Left cardiac atrium (tissue), 4 donors: ENCODE measurements at regions not wholly inside any gene's neighbourhood (a gene's known extent, or its start where the extent isn't known, plus 50 kb on each side); places are given as distances from the start of the nearest gene placed in this dataset.
A peak's percentile ranks its signal among the peaks of the same experiment; 100 is the strongest.
"Not testable (repeated sequence)": the region's sequence is repeated elsewhere in the genome, so short reads cannot be mapped to it uniquely, and the experiment has no call there.

Experiments used
- ATAC-seq, 2 donors: fragments of 200-7000 bp; cut with Tn5 transposase; one replicate each; pipeline ENCODE4 v1.9.1; 2020; ENCODE audit warnings: mild to moderate bottlenecking in 2 of 2, moderate library complexity in 2 of 2
- DNase-seq: peaks from one replicate; pipeline ENCODE4 v3.0.0-alpha.2; 2020
- intact Hi-C, 2 donors: fragments of 100-400 bp; cut with DNase I; formaldehyde crosslinking; loops; one replicate each; pipeline versions ENCODE4 v1.14.1 to v1.15.1; 2022 to 2023
- donor health status: DM: no; HTN: yes; CAD: no.
- donor health status: DM: no; HTN: yes; CAD: no; lungs with severe emphysema.
- donor health status: DM: yes; HTN: yes; CAD: no.
- donor health status: Dilated cardiomyopathy.

GRCh38 chr22:49411236-49411635 is 416.4 kb downstream of the BRD1 start:
- ATAC-seq, result no peak
- intact Hi-C loops, result no loop called here
- no peak for DNase-seq

GRCh38 chr22:49408102-49408836 is 419.4 kb downstream of the BRD1 start:
- no peak for DNase-seq
- intact Hi-C loops, result no loop called here
- ATAC-seq, result no peak

GRCh38 chr22:49406879-49407587 is 420.6 kb downstream of the BRD1 start:
- intact Hi-C loops, result no loop called here
- ATAC-seq, result no peak

GRCh38 chr22:49406047-49406650 is 421.5 kb downstream of the BRD1 start:
- ATAC-seq, result no peak
- no peak for DNase-seq
- intact Hi-C loops, result no loop called here

More at GRCh38 chr22:49406879-49407587, 420.6 kb downstream of the BRD1 start:
- no peak for DNase-seq

DNA sequence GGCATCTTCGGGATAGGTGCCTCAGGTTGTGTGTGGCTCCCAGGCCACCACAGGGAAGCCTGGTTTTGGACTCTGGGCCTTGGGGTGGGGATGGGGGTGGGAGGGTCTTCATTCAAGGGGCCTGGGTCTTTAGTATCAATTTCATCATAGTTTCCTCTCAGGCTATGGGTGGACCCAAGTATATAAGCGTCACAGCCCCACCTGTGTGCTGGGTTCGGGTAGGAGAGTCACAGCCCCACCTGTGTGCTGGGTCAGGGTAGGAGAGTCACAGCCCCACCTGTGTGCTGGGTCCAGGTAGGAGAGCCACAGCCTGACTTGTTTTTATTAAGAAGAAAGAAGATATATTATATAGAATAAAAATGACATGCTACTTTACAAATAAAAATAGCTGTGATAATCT is 422.1 kb downstream of the BRD1 start:
- ATAC-seq (no peak), DNase-seq (no peak)
- intact Hi-C loops, result no loop called here

DNA sequence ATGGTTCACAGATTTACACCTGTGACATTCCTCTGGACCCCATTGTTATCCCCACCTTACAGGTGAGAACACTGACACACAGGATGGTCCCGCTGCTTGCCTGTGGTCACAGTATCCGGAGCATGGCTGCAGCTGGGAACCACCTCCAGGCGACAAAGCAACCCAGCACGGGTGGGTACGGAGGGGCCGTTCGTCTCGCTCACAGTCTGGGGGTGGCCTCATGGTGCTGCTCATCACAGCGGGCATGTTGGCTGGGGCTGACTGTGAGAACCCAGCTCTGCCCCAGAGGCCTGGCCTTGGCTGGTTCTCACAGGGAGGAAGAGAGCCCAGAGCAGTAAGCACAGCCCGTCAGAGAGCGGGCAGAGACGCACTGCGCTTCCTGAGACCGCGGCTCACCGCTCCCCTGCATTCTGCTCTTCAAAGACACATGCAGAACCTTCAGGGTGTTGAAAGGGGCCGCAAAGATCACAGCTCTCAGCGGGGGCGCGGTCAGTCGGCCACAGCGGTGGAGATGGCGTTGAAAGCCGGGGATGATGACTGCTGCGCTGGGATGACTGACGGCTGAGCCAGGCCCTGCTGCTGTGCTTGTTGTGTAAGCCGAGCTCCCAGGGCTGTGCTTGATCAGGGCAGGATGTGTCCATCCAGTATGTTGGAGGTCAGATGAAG is 423.0 kb downstream of the BRD1 start:
- DNase-seq (no peak), ATAC-seq (peak in 1 of 2 donors; percentile 26)
- intact Hi-C loops, result no loop called here

- intact Hi-C loops, result no loop called here
- no peak for ATAC-seq
- no peak for DNase-seq
Measured at GRCh38 chr22:49404020-49404419, 423.7 kb downstream of the BRD1 start.

DNA sequence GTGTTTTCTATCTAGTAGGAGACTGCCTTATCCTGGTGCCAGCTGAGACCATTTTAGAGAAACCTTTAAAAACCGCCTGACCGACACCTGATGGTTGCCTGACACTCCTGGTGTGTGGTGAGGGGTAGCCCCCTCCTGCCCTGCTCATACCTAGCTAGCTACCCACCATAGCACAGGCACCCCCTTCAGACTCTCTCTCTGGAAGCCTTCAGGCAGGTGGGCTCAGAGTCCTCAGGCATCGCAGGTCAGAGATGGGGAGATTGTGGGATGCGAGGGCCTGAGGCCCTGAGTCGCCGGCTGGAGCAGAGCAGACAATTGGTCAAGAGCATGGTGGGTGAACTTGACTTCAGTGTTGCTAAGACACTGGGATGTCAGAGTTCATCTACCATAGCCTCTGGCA is 424.6 kb downstream of the BRD1 start:
- DNase-seq (no peak), ATAC-seq (no peak)
- intact Hi-C loops, result no loop called here

DNA sequence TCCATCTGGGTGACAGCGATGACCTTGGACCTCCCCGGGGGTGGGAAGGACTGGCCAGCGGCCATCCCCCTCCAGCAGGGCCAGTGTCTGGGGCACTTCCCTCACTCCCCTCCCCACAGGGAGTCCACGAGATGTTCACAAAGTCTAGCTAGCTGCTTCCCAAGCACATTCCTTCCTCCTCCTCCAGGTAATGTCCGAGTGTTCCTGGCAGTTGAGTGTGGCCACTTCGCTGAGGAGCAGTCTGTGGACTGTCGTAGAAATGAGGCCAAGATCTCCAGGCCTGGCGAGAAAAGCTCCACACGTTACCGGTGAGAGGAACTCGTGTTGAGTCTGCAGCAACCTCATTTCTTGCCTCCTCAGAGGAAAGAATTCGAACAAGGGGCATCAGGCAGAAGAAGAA is 425.5 kb downstream of the BRD1 start:
- ATAC-seq (no peak), DNase-seq (no peak)
- intact Hi-C loops, result no loop called here

DNA sequence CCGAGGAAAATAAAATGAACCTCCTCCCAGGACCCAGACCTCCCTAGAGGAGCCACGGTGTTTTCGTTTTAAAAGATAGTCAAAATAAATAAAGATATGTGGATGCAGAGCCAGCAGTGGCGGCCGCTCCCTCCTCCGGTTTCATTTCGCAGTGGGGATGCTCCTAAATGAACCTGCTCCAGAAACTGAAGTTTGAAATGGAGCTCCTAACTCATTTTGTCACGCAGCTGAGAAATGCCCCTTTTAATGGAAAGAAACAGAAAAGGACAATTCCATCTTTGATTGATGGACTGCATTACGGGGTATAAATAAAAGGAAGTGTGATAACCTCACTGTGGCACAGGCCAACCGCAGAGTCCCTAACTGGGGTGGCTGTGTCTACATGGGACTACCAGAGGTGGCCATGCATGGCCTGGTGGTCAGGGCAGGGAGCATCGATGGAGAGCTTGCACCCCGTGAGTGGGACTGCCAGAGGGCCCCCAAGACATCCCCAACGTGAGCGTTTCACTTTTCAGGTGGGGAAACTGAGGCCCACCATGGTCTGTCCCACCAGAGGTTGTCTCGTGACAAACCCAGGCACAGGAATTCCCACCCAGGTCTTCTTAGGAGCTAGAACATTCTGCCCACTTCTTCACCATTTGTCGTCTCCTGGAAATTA is 426.6 kb downstream of the BRD1 start:
- DNase-seq (no peak), ATAC-seq (peak in 1 of 2 donors; percentile 75)
- intact Hi-C loops, result no loop called here

DNA sequence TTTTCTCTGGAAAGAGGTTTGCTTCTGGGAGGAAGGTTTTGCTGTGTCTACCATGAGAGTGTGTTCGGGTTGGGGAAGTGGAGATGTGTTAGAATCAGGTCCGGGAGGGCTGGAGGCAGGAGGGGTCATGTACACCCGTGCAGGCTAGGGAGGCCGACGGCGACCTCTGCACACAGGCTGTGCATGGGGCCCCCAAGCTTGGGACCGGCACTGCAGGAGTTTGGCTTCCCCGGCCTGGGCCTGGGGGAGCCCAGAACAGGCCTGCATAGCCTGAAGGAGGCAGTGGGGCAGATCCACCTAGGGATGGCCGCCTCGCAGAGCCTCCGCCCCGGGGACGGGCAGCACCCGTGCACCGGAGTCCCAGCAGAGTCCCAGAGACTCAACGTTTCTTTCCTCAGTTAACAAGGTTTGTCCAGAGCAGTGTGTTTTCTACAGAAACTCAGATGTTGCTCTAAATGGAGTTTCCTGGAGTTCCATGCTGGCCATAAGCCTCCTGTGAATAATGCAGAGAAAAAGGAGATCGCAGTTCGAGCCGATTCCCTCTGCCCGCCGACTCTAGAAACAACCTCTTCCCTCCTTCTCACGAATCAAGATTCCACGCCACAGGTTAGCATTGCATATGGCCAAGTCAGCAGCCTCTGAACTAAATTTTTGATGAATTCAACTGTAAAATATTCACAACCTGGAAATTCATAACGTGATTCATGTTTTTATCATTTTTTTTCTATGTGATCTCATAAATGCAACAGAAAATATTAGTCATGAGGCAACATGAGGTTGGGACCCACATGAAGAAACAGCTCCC is 427.3 kb downstream of the BRD1 start:
- DNase-seq, result no peak
- peak in 1 of 2 donors; percentile 60 for ATAC-seq

GRCh38 chr22:49398646-49399045 is 429.0 kb downstream of the BRD1 start:
- intact Hi-C loops, result no loop called here
- ATAC-seq (no peak), DNase-seq (no peak)

More for the DNA sequence above, 427.3 kb downstream of the BRD1 start:
- intact Hi-C loops, result no loop called here

- ATAC-seq, result no peak
Measured at GRCh38 chr22:49398115-49398514, 429.6 kb downstream of the BRD1 start.

DNA sequence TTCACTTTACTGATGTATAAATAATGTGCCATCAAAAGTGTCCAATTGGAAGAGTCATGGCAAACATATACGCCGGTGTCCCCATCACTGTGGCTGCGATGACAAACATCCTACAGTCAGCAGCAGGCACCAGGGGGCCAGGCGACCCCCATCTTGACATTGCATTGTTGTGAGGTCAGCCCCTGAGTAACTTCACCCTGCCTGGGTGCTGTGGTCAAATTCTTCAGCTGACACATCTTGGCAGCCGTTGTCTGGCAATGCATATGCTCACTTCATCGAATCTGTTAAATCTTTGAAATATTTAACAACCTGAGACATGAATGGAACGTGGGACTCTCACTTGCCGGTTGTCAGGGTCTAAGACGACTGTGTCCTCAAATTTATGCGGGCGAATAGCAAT is 430.9 kb downstream of the BRD1 start:
- DNase-seq (no peak), ATAC-seq (no peak)
- intact Hi-C loops, result no loop called here

More at GRCh38 chr22:49398115-49398514, 429.6 kb downstream of the BRD1 start:
- intact Hi-C loops, result no loop called here
- no peak for DNase-seq

DNA sequence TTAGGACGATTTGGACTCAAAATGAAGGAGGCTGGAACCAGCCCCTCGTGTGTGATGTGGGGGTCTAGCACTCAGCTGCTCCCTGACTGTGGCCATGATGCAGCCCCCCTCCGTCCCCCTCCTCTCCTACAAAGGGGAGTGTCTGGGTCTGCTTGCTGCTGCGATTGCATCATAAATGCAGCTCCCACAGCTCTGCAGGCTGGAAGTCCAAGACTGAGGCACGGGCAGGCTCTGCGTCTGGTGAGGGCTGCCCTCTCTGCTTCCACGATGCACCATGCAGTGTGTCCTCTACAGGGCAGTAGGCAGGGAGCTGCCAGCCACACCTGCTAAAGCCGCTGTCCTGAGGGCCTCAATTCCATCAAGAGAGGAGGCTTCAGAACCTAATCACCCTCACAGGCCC is 432.1 kb downstream of the BRD1 start:
- intact Hi-C loops, result no loop called here
- ATAC-seq (no peak), DNase-seq (no peak)

DNA sequence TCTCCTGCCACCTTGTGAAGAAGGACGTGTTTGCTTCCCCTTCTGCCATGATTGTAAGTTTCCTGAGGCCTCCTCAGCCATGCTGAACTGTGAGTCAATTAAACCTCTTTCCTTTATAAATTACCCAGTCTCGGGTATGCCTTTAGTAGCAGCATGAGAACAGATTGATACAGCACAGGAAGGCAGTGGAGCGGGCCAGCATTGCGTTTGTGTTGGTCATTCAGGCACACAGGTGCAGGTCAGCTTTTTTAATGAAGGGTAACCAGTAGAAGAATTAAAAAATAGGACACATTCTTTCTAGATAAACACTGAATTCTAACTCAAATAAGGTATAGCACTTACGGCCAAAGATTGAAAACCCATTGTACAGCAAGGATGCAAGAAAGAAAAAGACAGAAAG is 432.6 kb downstream of the BRD1 start:
- intact Hi-C loops, ATAC-seq, DNase-seq: not testable (repeated sequence)

DNA sequence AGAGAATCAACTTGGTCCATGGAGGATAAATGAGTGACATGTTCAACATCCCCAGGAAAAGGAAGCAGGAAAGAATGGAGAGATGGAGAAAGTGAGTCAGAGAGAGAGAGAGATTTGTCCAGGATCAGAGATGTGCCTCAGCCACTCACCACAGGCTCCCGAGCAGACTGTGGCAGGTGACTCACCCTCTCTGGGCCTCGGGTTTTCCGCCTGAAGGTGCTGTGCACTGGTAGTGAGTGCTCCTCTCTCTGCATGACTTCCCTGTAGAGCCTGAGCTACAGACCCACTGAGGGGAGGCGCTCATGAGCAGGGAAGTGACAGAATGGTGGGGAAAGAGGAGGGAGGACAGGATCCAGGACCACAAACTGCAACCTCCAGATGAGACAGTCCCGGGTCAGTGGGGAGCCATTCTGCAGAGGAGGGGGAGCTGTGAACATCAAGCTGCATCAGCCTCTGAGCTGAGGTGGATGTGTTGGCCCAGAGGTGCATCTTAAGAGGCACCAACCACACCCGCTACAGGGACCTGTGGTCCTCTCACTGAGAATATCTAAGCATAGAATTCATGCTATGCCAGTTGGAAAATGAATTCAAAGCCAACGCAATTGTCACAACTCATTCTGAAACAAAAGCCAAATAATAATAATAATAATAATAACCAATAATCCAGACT is 433.4 kb downstream of the BRD1 start:
- intact Hi-C loops, result no loop called here
- ATAC-seq (no peak), DNase-seq (no peak)

DNA sequence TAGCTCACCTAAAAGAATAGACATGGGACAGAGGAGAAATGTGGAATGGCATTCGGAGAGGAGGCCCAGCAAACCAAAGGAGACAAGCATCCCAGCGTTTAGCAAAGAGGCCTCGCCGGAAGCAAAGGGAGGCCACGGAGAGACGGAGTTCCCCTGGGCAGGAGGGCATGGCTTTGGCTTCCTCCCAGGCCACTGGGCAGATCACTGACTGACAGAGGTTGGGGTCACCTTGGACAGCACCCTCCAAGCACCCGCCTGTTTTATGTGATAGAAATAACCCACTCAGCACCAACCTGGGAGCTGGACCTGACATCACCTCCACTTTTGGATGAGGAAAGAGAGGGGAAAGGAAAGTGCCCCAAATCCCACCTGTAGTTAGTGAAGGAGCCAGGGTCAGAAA is 434.1 kb downstream of the BRD1 start:
- intact Hi-C loops, result no loop called here
- ATAC-seq, result no peak
- no peak for DNase-seq
